GM21576 (cell line): ENCODE measurements at regions not wholly inside any gene's neighbourhood (a gene's known extent, or its start where the extent isn't known, plus 50 kb on each side); places are given as distances from the start of the nearest gene placed in this dataset.

Experiments
- ATAC-seq: cut with Tn5 transposase; IDR thresholded peaks from one replicate; pipeline ENCODE4 v1.9.1; 2021; ENCODE audit warnings: mild to moderate bottlenecking, moderate library complexity; ENCODE audit not compliant: unreplicated experiment

DNA sequence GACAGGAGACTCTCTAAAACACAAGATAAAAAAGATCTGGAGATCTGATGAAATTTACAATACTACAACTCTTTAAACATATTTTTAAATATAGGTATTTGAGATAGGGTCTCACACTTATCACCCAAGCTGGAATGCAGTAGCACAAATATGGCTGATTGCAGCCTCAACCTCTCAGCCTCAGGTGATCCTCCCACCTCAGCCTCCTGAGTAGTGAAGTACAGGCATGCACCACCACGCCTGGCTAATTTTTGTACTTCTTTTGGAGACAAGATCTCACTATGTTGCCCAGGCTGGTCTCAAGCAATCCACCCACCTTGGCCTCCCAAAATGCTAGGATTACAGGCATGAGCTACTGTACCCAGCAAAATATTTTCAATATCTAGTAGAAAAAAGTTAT, 170.0 kb upstream of the NR5A2 start:
- ATAC-seq: no peak

DNA sequence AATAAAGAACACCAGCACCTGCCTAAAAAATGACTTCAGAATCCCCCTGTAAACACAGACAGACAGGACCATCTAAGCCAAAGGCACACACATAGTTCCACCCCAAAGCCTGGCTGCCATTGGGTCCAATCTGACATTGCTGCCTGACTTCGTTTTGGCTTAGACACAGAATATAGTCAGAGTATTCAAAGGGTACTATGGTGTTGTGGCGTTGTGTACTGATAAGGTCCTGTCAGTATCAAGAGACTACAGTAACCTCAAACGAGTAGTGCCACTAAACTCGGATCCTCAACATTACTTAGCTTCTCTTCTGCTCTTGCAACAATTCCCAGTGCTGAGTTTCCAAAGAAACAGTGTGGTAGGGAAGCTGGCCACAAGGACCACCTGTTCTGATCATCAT, 169.3 kb upstream of the NR5A2 start:
- no peak for ATAC-seq

DNA sequence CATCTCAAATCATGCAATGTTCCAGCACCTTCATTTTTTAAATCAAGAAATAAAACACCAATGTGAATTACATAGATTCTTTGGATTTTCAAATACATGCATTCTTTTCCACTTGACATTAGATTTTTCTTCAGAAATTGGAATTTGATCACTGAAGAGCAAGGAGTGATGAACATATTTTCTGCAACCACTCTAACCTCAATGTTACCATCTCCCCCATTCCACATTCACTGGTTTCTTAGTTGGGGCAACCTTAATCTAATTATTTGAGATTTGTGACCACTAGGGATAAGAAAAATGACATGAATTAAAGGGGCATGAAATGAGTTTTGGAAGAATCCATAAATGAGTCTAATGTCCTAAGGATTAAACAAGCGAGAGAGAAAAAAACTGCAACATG, 168.7 kb upstream of the NR5A2 start:
- no peak for ATAC-seq

DNA sequence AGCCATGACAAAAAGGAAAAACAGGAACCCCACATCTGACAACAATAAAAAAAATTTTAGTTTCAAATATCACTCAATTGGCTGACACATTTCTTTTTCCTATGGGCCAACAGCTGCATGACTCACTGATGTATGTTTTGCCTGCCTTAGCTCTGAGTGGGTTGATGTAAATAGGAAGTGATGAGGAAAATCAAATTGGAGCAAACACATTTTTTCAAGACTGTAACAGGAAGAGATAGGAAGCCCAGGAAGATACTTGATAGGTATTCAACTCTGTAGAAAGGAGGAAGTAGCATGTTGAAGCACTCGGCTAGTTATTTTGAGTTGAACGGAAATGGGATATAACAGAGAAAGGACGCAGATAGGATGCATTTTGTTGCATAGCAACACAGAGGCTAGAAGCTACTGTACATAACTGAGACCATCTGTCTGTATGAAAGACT, 168.0 kb upstream of the NR5A2 start:
- no peak for ATAC-seq

DNA sequence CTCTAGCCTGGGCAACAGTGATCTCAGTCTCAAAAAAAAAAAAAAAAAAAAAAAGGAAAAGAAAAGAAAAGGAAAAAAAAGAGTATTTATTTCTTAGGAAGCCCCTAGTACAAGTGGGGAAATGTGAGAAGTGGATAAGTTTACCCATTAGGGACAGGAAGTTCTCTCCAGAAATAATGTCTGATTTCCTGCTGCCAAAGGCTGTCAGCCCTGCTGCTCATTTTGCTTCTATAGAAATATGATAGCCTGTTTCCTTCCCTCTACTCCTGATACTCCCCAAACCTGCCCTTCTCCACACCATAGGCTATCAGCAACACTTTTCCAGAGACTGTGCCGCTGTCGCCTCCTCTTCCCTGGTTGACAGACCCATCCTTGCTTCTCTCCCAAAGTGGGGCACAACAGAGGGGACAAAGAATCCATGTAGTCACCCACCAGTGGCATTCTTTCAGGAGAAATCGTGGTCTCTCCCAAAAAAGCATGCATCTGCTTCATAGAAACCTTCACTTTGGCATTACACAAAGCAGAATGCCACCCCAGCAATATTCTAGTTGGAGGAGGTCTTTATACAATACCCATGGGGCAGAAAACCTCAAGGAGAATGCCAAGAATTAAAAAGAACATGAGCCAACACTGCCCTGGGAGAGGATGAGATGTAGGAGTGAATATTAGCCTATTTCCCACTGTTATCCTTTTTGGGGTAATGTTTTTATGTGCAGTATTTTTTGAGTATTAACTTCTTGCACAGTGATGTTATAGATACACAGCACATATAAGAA, 166.3 kb upstream of the NR5A2 start:
- ATAC-seq: no peak

DNA sequence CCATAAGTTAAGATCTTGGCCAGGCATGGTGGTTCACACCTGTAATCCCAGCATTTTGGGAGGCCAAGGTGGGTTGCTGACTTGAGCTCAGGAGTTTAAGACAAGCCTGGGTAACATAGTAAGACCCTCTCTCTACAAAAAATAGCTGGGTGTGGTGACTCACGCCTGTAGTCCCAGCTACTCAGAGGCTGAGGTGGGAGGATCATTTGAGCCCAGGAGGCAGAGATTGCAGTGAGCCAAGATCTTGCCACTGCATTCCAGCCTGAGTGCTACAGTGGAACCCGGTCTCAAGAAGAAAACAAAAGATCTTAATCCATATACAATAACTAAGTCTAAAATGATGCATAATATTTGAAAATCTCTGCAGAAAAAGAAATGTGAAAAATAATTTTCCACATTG, 165.5 kb upstream of the NR5A2 start:
- no peak for ATAC-seq

DNA sequence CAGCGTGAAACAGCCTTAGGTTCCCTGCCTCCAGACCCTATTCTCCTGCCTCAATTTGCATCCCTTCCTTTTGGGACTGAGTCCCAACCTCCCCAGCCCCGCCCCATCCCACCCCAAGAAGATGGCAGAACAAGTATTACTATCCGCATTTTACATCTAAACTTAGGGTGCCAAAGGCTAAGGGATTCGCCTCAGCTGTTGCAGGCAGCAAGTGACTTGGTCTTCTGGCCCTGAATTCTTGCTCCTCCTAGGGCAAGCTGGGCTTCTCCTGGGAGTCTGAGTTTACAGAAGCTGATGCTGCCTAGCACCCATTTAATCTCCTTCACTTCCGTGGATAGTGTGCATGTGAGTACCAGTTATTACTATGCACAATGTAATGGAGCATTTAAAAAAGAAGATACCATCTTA, 161.3 kb upstream of the NR5A2 start:
- ATAC-seq: no peak

DNA sequence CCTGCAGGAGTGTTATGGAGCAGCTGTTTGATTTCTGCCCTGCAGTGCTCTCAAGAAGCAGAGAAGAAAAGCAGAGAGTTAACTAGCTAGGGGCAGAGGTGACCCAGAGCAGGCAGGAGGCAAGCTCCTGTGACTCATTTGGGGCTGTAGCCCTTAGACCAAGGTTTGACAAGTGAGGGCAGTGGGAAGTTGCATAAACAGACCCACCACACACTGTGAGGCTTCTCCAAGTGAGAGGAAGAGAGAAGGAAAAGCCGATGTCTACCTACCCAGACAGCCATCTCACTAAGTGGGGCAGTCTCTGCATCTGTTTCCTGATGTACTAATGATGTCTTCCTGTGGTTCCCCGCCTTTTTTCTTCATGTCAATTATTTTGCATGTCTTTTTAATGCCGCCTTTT, 159.9 kb upstream of the NR5A2 start:
- no peak for ATAC-seq

DNA sequence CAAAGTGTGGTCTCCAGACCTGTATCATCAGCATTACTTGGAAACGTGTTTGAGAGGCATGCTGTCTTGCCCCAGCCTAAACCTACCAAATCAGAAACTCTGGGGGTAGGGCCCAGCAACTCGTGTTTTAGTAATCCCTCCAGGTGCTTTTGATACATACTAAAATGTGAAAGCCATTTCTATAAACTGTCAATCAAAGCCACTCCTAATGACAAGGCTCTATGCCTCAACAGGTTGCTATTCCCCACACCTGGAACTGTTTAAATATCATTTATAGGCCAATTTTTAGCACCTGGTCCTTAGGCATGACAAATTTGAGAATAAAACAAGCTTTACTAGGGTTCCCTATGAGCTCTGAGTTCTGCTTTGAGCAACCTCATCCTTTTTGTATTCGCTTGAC, 158.7 kb upstream of the NR5A2 start:
- ATAC-seq: no peak

DNA sequence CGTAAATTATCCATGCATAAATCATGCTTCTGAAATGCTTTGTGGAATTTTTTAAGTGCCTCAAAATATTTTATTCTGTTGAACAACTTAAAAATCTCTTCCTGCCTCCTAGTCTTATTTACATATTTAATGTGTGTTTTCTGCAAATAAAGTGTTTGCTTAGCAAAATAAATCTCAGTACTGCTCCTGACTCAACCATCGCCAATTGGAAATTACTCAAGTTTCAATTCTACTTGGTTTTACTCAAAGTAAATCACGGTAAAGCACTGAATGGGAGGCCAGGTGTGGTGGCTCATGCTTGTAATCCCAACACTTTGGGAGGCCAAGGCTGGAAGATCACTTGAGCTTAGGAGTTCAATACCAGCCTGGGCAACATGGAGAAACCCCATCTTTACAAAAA, 152.2 kb upstream of the NR5A2 start:
- ATAC-seq: no peak

DNA sequence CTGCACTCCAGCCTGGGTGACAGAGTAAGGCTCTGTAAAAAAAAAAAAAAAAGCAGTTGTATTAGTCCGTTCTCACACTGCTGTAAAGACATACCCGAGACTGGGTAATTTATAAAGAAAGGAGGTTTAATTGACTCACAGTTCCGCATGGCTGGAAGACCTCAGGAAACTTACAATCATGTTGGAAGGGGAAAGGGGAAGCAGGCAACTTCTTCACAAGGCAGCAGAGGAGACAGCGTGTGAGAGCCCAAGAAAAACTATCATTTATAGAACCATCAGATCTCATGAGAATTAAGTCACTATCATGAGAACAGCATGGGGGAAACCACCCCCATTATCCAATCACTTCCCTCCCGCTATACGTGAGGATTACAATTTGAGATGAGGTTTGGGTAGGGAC, 151.7 kb upstream of the NR5A2 start:
- ATAC-seq: no peak

DNA sequence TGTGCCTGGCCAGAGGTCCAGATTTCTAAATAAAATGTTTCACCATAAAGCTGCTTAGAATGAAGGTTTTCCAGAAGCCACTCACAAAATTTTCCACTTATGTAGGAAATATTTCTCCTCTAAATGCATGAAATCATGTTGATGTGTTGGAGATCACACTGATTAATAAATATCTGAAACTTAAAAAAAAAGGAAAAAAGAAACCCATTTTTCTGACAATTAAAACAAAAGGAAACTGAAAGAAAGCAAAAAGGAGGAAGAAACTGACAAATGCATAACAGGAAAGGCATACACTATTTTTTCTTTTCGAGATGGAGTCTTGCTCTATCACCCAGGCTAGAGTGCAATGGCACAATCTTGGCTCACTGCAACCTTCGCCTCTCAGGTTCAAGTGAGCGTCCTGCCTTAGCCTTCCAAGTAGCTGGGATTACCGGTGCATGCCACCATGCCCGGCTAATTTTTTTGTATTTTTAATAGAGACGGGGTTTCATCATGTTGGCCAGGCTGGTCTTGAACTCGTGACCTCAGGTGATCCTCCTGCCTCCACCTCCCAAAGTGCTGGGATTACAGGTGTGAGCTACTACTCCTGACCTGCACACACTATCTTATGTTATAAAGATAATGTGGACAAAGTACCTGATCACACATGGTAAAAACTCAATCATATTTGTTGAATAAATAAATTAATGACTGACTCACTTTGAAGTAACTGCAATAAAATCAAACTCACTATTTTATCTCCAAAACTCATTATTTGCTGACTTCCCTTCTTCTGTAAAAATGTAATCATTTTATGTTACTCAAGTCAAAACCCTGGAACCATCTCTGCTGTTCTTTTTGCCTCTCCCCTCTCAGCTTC, 149.8 kb upstream of the NR5A2 start:
- ATAC-seq: no peak

DNA sequence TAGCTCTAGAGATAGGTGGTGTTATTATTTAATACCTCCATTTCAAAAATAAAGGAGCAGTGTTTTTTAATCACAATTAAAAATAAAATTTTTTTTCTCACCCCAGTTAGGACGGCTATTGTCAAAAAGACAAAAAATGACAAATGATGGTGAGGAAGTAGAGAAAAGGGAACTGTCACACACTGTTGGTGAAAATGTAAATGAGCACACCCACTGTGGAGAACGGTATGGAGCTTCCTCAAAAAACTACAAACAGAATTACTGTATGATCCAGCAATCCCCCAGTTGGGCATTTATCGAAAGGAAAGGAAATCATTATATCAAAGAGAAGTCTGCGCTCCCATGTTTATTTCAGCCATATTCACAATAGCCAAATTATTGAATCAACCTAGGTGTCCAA, 148.7 kb upstream of the NR5A2 start:
- no peak for ATAC-seq

DNA sequence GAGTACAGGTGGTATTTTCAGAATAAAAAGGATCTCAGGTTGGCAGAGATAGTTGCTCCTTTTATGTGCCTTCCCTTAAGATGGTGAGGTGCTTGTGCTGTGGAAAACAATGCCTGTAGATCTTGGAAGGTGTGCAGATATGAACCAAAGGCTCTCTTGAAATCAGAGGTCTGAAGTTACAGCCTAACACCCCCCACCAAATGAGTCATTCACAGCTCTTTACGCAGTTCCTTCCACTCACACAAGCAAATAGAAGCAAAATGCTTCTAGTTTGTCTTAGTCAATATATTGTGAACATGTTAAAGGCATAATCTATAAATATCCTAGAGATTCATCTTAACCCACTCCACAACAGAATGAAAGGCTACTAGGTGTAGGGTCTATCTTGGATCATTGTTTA, 128.9 kb upstream of the NR5A2 start:
- no peak for ATAC-seq

DNA sequence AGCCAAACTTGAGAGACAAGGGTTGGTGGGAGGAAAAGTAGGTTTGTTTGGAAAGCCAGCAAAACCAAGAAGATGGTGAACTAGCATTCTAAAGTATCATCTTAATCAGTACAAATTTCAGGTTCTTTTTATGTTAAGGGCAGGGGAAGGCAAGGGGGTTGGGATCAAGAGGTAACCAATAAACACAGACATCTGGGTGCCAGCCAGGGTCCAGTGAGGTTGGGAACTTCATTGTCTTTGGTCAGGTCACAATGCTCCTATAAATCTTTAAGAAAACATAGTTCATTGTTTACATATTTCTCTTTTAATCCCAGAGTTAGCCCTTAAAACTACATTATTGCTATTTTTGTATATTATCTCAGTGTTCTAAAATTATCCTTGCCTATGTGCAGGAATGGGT, 126.2 kb upstream of the NR5A2 start:
- ATAC-seq: no peak

DNA sequence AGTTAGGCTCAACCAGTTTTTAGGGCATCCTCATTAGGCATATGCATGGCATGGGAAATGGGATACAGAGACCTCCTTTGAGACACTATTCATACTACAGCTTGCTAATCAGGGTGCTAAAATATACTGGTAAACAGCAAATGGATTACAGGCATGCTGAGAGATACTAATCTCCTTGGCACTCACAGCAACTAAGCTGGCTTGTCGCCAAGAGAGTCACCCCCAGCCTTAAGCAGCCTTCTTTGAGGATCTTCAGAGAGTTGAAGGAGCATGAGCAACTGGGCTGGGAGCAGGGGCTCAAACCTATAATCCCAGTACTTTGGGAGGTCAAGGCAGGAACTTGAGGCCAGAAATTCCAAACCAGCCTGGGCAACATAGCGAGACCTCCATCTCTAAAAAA, 120.1 kb upstream of the NR5A2 start:
- no peak for ATAC-seq

DNA sequence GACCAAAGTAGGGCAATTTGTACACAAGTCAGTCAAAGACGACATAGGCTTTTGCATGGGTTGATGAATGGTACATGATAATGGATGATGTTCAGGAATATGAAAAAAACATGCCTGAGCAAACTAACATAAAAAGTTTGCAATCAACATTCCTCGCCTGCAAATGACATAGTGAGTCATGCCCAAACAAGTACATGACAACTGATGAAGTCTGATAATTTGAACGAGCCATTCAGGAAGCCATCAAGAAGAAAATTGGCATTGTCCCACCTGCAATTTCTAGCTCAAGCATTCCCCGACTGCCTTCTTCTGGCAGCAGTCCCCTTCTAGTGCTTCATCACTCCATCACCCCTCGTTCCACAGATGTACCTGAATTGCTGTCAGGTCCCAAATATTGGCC, 118.4 kb upstream of the NR5A2 start:
- no peak for ATAC-seq

DNA sequence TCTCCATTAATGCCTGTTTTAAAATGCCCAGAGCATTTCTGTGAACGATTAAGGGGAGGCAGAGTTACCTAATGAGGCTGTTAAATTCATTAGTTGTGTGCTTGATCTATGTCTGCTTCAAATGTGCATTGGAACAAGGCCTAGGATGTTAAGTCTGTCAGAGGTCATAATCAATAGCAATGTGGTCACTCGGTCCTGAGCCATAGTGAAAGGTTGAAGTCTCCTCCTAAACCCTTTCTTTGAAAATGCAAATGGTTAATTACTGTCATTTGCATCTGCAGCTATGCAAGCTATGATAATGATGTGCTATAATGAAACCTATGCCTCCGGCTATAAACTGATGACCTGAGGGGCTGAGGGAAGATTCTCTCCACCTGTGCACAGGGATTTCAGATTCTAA, 114.2 kb upstream of the NR5A2 start:
- ATAC-seq: no peak

DNA sequence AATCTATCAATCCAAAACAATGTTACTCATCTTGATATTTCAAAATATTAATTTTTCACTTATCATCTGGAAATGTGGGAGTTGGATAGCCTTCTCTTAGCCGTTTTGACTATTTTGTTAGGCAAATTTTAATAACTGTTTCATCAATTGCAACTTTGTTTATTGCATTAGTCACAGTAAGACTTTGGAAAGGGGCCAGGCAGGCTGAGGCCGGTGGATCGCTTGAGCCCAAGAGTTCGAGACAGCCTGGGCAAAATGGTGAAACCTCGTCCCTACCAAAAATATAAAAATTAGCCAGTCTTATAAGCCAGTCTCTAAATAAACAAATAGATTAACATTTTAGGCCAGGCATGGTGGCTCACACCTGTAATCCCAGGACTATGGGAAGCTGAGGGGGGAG, 113.0 kb upstream of the NR5A2 start:
- ATAC-seq: no peak

DNA sequence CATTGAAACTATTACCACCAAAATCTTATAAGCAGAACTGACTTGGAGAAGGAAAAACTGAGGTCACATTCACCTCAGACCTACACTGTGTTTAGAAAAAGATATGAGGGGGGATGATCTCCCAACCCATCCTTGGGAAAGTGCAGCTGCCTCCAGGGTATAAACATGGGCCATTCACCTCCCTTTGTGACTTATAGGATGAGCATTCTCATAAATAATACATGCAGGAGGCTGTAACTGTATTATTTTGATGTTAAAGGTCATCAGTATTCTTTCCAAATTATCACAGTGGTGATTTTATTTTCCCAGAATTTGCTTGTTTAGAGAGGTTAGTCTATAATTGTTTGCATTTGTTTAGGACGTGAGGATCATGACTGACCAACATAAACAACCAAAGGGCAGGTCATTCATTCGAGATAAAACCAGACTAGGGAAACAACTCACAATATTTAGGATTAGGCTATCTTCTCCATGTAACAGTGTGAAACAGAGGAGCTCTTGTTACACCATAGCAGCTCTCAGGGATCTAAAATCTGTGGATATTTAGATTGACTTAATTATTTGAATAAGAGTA, 109.2 kb upstream of the NR5A2 start:
- ATAC-seq: no peak

DNA sequence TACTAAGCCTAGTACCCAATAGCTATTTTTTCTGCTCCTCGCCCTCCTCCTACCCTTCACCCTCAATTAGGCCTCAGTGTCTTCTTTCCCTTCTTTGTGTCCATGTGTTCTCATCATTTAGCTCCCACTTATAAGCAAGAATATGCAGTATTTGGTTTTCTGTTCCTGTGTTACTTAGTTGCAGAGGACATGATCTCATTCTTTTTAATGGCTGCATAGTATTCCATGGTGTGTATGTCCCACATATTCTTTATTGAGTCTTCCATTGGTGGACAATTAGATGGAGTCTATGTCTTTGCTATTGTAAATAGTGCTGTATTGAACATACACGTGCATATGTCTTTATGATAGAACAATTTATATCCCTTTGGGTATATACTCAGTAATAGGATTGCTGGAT, 106.9 kb upstream of the NR5A2 start:
- no peak for ATAC-seq

DNA sequence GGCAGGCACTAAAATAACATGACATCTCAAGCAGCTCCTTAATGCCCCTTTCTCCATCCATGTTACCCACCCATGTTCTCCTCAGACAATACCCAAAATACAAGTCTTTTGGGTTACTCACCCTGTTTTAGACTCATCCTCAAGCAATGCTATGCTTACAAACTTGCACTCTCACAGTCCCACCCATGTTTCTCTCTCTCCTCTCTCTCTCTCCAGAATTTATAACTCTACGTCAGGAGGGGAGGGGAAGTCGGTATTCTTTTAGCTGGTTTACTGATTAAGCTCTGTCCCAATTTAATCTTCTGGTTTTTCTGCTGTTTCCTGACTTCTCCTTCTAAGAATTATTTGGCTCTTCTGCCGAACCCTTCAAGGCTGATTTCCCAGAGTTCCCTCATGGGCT, 98.0 kb upstream of the NR5A2 start:
- ATAC-seq: no peak
